ENCODE measurements at regions not wholly inside any gene's neighbourhood (a gene's known extent, or its start where the extent isn't known, plus 50 kb on each side); places are given as distances from the start of the nearest gene placed in this dataset.
A peak's percentile ranks its signal among the peaks of the same experiment; 100 is the strongest.
"Not testable (repeated sequence)": the region's sequence is repeated elsewhere in the genome, so short reads cannot be mapped to it uniquely, and the experiment has no call there.

- Mint-ChIP-seq H3K27me3 (ENCODE audit: insufficient read depth, low read depth) (peaks cover 5% of the 10 kb centered on the region), H3K27ac (no peak overlapping the region), H3K4me1 (peaks cover 40% of the 10 kb centered on the region), H3K9me3 (peaks cover 5% of the 10 kb centered on the region), H3K36me3 (peaks cover 3% of the 10 kb centered on the region), H3K4me3 (no peak overlapping the region)
- H3K27me3 ChIP-seq = no peaks in the 10 kb centered on the region
- no peak overlapping the region for H2AFZ ChIP-seq (replicated peaks)
- H3K36me3 ChIP-seq = no peaks in the 10 kb centered on the region
- no peak overlapping the region for H3K4me2 ChIP-seq
- no peak overlapping the region for H3K4me3 ChIP-seq
- TF ChIP-seq EZH2 (IDR thresholded peaks at IDR 0.05) = no peak
- TF ChIP-seq, protein P1, sequence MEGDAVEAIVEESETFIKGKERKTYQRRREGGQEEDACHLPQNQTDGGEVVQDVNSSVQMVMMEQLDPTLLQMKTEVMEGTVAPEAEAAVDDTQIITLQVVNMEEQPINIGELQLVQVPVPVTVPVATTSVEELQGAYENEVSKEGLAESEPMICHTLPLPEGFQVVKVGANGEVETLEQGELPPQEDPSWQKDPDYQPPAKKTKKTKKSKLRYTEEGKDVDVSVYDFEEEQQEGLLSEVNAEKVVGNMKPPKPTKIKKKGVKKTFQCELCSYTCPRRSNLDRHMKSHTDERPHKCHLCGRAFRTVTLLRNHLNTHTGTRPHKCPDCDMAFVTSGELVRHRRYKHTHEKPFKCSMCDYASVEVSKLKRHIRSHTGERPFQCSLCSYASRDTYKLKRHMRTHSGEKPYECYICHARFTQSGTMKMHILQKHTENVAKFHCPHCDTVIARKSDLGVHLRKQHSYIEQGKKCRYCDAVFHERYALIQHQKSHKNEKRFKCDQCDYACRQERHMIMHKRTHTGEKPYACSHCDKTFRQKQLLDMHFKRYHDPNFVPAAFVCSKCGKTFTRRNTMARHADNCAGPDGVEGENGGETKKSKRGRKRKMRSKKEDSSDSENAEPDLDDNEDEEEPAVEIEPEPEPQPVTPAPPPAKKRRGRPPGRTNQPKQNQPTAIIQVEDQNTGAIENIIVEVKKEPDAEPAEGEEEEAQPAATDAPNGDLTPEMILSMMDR (IDR thresholded peaks at IDR 0.05) = no peak
- no peak for TF ChIP-seq EZH2phosphoT487 (IDR thresholded peaks at IDR 0.05)
- no peaks in the 10 kb centered on the region for H4K20me1 ChIP-seq (ENCODE audit: low read depth)
- no peak for DNase-seq (ENCODE audit: low spot score)
- H3K9ac ChIP-seq = no peak overlapping the region
- peaks cover 18% of the 10 kb centered on the region for H3F3A ChIP-seq (ENCODE audit: low read depth)
- H3K79me2 ChIP-seq (ENCODE audit: low read depth) = no peaks in the 10 kb centered on the region
- peaks cover 25% of the 10 kb centered on the region for H3K4me1 ChIP-seq
- no peaks in the 10 kb centered on the region for H3K9me3 ChIP-seq (ENCODE audit: low read depth)
- H3K27ac ChIP-seq = no peak overlapping the region
Observed at GRCh38 chr4:75325318-75325979, 188.8 kb downstream of the RCHY1 start.

DNA sequence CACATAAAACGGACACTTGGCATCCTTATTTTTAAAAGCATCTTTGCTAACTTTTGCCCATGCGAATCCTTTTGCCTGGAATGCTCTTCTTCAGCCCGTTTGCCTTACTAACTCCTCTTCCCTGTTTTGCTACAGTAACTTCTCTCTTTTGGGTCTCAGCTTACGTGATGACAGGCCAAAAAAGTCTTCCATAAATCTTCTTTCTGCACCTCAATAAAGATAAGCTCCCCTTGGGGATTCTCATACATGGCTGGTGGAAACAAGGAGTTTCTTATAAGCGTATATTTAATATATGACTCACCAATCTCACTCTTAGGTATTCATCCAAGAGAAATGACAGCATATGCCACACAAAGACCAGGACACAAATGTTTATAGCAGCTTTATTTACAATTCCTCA lies 192.7 kb downstream of the RCHY1 start:
- peaks cover 5% of the 10 kb centered on the region for H3K4me1 ChIP-seq
- H3K27ac ChIP-seq = no peak overlapping the region
- peak overlapping the region; percentile 9 for H2AFZ ChIP-seq (replicated peaks)
- no peak overlapping the region for H3K4me3 Mint-ChIP-seq
- no peaks in the 10 kb centered on the region for H3K36me3 ChIP-seq
- no peak for TF ChIP-seq EZH2 (IDR thresholded peaks at IDR 0.05)
- no peak for TF ChIP-seq EZH2phosphoT487 (IDR thresholded peaks at IDR 0.05)
- TF ChIP-seq, protein P1 (IDR thresholded peaks at IDR 0.05) = no peak
- DNase-seq (ENCODE audit: low spot score) = no peak
- no peak overlapping the region for H3K4me2 ChIP-seq
- H4K20me1 ChIP-seq (ENCODE audit: low read depth) = no peaks in the 10 kb centered on the region
- no peaks in the 10 kb centered on the region for H3K9me3 ChIP-seq (ENCODE audit: low read depth)
- H3K4me1 Mint-ChIP-seq = peaks cover 20% of the 10 kb centered on the region
- peaks cover 28% of the 10 kb centered on the region for H3K9me3 Mint-ChIP-seq
- H3K27me3 ChIP-seq = no peaks in the 10 kb centered on the region
- no peak overlapping the region for H3K4me3 ChIP-seq
- no peaks in the 10 kb centered on the region for H3K79me2 ChIP-seq (ENCODE audit: low read depth)
- peaks cover 5% of the 10 kb centered on the region for H3K36me3 Mint-ChIP-seq
- no peak overlapping the region for H3K9ac ChIP-seq
- no peak overlapping the region for H3K27ac Mint-ChIP-seq
- no peaks in the 10 kb centered on the region for H3F3A ChIP-seq (ENCODE audit: low read depth)
- peaks cover 2% of the 10 kb centered on the region for H3K27me3 Mint-ChIP-seq (ENCODE audit: insufficient read depth, low read depth)

- H3K27me3 Mint-ChIP-seq (ENCODE audit: insufficient read depth, low read depth); H2AFZ ChIP-seq (replicated peaks); H3F3A ChIP-seq (ENCODE audit: low read depth); H4K20me1 ChIP-seq (ENCODE audit: low read depth); H3K4me3 Mint-ChIP-seq; H3K4me2 ChIP-seq; H3K79me2 ChIP-seq (ENCODE audit: low read depth); H3K9ac ChIP-seq; H3K9me3 ChIP-seq (ENCODE audit: low read depth); H3K27me3 ChIP-seq; H3K4me1 ChIP-seq; H3K36me3 Mint-ChIP-seq; H3K27ac ChIP-seq; H3K4me1 Mint-ChIP-seq; DNase-seq (ENCODE audit: low spot score); H3K4me3 ChIP-seq; H3K27ac Mint-ChIP-seq; H3K36me3 ChIP-seq: not testable (repeated sequence)
- H3K9me3 Mint-ChIP-seq = peaks cover 56% of the 10 kb centered on the region
Observed at GRCh38 chr4:75317641-75318040, 196.6 kb downstream of the RCHY1 start.

DNA sequence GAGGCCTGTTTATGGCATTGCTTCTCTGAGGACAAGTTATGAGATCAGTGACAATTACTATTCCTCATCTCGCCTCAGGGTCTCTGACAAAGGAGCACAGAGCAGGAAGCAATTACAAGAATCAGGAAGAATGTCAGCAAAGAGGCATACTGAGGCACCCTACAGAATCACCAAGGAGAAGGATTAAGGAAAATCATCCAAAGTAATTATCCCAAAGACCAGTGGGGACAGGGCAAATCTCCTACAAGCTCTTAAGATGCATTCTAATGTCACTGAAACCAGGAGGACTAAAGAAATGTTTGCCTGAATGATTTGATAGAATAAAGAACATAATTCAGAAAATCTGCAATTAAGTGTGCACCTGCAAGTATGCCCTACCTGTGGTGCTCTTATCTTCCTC lies 206.2 kb downstream of the RCHY1 start:
- no peak overlapping the region for H3K9ac ChIP-seq
- no peaks in the 10 kb centered on the region for H3K79me2 ChIP-seq (ENCODE audit: low read depth)
- peak overlapping the region; percentile 53 for H3K27ac ChIP-seq
- peak overlapping the region; percentile 31 for H3K4me3 ChIP-seq
- H3F3A ChIP-seq (ENCODE audit: low read depth) = peaks cover 12% of the 10 kb centered on the region
- Mint-ChIP-seq H3K27me3 (ENCODE audit: insufficient read depth, low read depth) (peaks cover 9% of the 10 kb centered on the region), H3K4me3 (peak overlapping the region; percentile 41), H3K9me3 (peaks cover 24% of the 10 kb centered on the region), H3K4me1 (peaks cover 34% of the 10 kb centered on the region), H3K36me3 (peaks cover 4% of the 10 kb centered on the region), H3K27ac (peak overlapping the region; percentile 21)
- TF ChIP-seq, protein P1 (IDR thresholded peaks at IDR 0.05) = no peak
- peak; percentile 57 for TF ChIP-seq EZH2phosphoT487 (IDR thresholded peaks at IDR 0.05)
- H3K9me3 ChIP-seq (ENCODE audit: low read depth) = no peaks in the 10 kb centered on the region
- peaks cover 36% of the 10 kb centered on the region for H3K4me1 ChIP-seq
- no peak overlapping the region for H2AFZ ChIP-seq (replicated peaks)
- no peaks in the 10 kb centered on the region for H3K27me3 ChIP-seq
- peak; percentile 57 for DNase-seq (ENCODE audit: low spot score)
- peak overlapping the region; percentile 71 for H3K4me2 ChIP-seq
- H4K20me1 ChIP-seq (ENCODE audit: low read depth) = no peaks in the 10 kb centered on the region
- no peaks in the 10 kb centered on the region for H3K36me3 ChIP-seq
